ENCODE measurements at regions not wholly inside any gene's neighbourhood (a gene's known extent, or its start where the extent isn't known, plus 50 kb on each side); places are given as distances from the start of the nearest gene placed in this dataset.

GRCh38 chr6:156559162-156559690, 218.0 kb upstream of the ARID1B start:
- Histone ChIP-seq H3K27ac (no peak overlapping the region), H3K4me1 (peaks cover 0 to 18% (median 5%) of the 10 kb centered on the region in 4 donors), H3K36me3 (no peaks in the 10 kb centered on the region), H3K9me3 (no peaks in the 10 kb centered on the region), H3K27me3 (no peaks in the 10 kb centered on the region), H3K4me3 (no peak overlapping the region)
- intact Hi-C loops (cut with DNase I): loop anchor here (10.0 kb wide), 1 partner anchor 1234 kb away; no protein-coding TSS in a partner anchor
- TF ChIP-seq EP300 (IDR thresholded peaks at IDR 0.05): no peak
- no peak for TF ChIP-seq POLR2AphosphoS5 (IDR thresholded peaks at IDR 0.05)
- TF ChIP-seq CTCF (IDR thresholded peaks at IDR 0.05): no peak
- TF ChIP-seq POLR2A (IDR thresholded peaks at IDR 0.05): no peak
- WGBS, 2 donors: 87 to 93% methylated on average over 4 of the region's 4 CpGs
- no peak for DNase-seq

- TF ChIP-seq POLR2AphosphoS5 (IDR thresholded peaks at IDR 0.05): no peak
- no peak for TF ChIP-seq EP300 (IDR thresholded peaks at IDR 0.05)
- no peak for TF ChIP-seq POLR2A (IDR thresholded peaks at IDR 0.05)
- TF ChIP-seq CTCF (IDR thresholded peaks at IDR 0.05): no peak
- intact Hi-C loops (cut with DNase I): loop anchor here (10.0 kb wide), 1 partner anchor 1233 kb away; no protein-coding TSS in a partner anchor
- Histone ChIP-seq H3K27ac (peak overlapping the region in 1 of 4 donors; percentile 40), H3K4me3 (no peak overlapping the region), H3K27me3 (no peaks in the 10 kb centered on the region), H3K9me3 (no peaks in the 10 kb centered on the region), H3K4me1 (peaks cover 0 to 10% (median 1%) of the 10 kb centered on the region in 4 donors), H3K36me3 (no peaks in the 10 kb centered on the region)
- 84 to 87% methylated on average over 1 of the region's 1 CpG for WGBS, 2 donors
- DNase-seq: no peak
Observed at GRCh38 chr6:156557911-156558259, 219.3 kb upstream of the ARID1B start.

- intact Hi-C loops (cut with DNase I): loop anchor here (10.0 kb wide), 1 partner anchor 1233 kb away; no protein-coding TSS in a partner anchor
- peaks cover 0 to 10% (median 1%) of the 10 kb centered on the region in 4 donors for H3K4me1 ChIP-seq
- no peaks in the 10 kb centered on the region for H3K27me3 ChIP-seq
- peak overlapping the region in 2 of 4 donors; percentile 16 to 40 for H3K27ac ChIP-seq
- no peaks in the 10 kb centered on the region for H3K36me3 ChIP-seq
- TF ChIP-seq CTCF (IDR thresholded peaks at IDR 0.05) (no peak), EP300 (IDR thresholded peaks at IDR 0.05) (no peak), POLR2A (IDR thresholded peaks at IDR 0.05) (no peak), POLR2AphosphoS5 (IDR thresholded peaks at IDR 0.05) (no peak)
- no peak for DNase-seq
- WGBS, 2 donors: 50 to 77% methylated on average over 11 of the region's 11 CpGs
- H3K4me3 ChIP-seq: no peak overlapping the region
- H3K9me3 ChIP-seq: no peaks in the 10 kb centered on the region
Observed at GRCh38 chr6:156557251-156557910, 219.8 kb upstream of the ARID1B start.

GRCh38 chr6:156556811-156557210, 220.4 kb upstream of the ARID1B start:
- Histone ChIP-seq H3K9me3 (no peaks in the 10 kb centered on the region), H3K4me3 (no peak overlapping the region), H3K4me1 (peaks cover 0 to 10% (median 1%) of the 10 kb centered on the region in 4 donors), H3K27ac (peak overlapping the region in 1 of 4 donors; percentile 40), H3K27me3 (no peaks in the 10 kb centered on the region), H3K36me3 (no peaks in the 10 kb centered on the region)
- intact Hi-C loops (cut with DNase I): loop anchor here (10.0 kb wide), 1 partner anchor 1232 kb away; no protein-coding TSS in a partner anchor
- TF ChIP-seq EP300 (IDR thresholded peaks at IDR 0.05) (no peak), POLR2AphosphoS5 (IDR thresholded peaks at IDR 0.05) (no peak), POLR2A (IDR thresholded peaks at IDR 0.05) (no peak), CTCF (IDR thresholded peaks at IDR 0.05) (no peak)
- no peak for DNase-seq
- 75 to 87% methylated on average over 5 of the region's 5 CpGs for WGBS, 2 donors

All from sigmoid colon (tissue), 6 donors.